Epithelial cell of prostate (primary cell): ENCODE measurements at regions not wholly inside any gene's neighbourhood (a gene's known extent, or its start where the extent isn't known, plus 50 kb on each side); places are given as distances from the start of the nearest gene placed in this dataset.

Experiments
- DNase-seq: peaks from one replicate; pipeline ENCODE4 v3.0.0-alpha.2; 2011; ENCODE audit warnings: low read depth, low spot score
- H3K27ac ChIP-seq: fragments of 450-650 bp; 2 replicates; pipeline ENCODE4 v1.5.1; 2017; ENCODE audit warnings: mild to moderate bottlenecking

DNA sequence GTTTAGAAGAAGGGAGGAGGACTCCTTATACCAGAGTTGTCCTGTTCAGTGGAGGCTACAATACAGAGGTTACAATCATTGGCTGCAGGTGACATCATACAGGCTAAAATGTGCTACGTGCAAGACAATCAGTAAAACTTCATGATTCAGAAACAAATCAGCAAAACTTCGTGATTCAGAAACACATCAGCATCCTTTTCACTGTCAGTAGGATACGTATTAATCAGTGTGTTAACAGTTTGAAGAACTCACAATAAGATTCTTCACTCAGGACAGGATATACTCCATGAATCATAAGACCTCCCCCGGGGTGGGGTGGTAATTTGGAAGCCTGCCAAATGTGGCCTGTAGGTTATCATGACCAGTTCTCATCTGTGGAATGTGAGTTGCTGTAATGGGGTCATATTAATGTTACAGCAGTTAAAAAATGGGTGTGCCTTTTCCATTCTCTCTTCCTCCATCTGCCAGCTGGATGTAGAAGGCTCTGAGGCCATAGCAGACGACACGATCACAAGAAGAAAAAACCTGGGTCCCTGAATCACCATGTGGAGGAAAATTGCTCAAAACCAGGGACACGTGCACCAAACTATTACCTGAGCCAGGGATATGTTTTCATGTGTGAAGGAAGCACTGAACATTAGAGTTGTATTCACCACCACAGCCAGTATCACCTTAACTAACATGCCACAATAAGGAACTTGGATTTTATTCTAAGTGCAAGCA is 134.8 kb upstream of the CREB1 start:
- H3K27ac ChIP-seq, result peak overlapping the region; percentile 100

DNA sequence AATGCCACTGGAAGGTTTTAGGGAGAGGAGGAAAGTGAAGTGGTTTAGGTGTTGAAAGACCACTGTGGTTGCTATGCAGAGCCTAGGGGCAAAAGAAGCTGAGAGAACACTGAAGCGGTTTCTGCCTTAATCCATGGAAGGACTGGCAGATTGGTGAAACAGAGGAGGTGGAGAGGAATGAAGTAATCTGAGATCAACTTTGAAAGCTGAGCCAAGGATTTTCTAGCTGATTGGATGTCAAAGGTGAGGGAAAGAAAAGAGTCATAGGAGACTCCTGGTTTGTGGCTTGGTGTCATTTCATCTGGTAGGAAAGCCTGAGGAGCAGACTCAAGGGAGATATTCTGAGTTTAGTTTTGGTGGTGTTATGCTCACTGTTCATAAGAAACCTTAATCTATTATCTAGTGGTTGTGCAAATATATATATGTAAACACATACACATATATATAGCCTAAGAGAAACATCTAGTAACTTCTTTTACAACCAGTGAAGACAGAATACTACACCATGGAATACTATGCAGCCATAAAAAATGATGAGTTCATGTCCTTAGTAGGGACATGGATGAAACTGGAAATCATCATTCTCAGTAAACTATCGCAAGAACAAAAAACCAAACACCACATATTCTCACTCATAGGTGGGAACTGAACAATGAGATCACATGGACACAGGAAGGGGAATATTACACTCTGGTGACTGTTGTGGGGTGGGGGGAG is 134.1 kb upstream of the CREB1 start:
- peak overlapping the region; percentile 100 for H3K27ac ChIP-seq
- DNase-seq, result peak; percentile 10

More for the DNA sequence above, 134.8 kb upstream of the CREB1 start:
- peak; percentile 99 for DNase-seq

DNA sequence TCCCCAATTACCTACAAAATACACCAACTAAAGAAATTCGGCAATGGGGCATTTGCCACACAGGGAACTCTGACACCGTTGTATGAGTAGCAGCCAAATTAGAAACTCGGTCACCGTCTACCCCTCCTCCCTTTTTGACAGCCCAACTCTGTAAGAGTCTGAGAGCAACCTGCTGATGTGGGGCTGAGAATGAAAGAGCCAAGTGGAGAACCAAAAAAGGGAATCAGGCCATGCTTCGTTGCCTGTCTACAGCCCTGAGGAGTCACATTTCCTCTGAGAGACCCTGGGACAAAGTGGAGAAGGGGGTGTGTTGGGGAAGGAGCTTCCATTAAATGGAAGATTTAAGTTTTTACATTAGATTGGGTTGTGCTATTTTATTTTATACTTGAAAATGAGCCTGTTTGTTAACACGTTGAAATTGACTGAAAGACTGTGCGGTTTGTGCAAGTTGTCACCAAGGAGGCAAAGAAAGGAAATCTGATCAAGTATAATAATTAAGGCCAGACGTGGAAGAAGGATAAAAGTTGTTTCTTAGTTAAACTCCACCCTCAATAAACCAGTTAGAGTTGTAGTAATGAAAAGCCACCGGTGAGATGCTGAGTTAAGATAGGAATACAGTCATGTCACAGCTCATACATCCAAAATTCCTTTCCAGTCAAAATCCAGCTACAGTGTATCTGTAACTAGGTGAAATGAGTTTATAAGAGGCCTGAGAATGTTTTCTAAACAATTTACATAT is 131.7 kb upstream of the CREB1 start:
- DNase-seq, result no peak
- no peak overlapping the region for H3K27ac ChIP-seq

DNA sequence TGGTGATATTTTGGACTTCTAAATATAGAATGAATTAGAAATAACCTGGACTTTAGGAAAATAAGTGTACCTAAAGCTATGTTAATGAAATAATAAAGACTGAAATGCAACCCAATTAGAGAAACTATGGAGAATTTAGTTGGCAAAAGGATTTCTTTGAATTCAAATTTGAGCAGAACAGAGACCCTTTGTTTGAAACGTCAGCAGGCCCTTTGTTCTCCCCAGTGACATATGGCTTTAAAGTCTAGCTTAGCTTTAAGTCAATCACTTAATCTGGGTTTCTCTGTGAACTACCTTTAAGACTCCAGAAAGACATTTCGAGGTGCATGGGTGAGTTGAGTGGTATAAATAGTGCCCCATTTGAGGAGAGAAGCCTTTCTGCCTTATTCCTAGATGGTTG is 130.5 kb upstream of the CREB1 start:
- no peak overlapping the region for H3K27ac ChIP-seq
- no peak for DNase-seq

- no peak overlapping the region for H3K27ac ChIP-seq
- DNase-seq, result no peak
Observed at GRCh38 chr2:207401338-207401737, 128.4 kb upstream of the CREB1 start.

DNA sequence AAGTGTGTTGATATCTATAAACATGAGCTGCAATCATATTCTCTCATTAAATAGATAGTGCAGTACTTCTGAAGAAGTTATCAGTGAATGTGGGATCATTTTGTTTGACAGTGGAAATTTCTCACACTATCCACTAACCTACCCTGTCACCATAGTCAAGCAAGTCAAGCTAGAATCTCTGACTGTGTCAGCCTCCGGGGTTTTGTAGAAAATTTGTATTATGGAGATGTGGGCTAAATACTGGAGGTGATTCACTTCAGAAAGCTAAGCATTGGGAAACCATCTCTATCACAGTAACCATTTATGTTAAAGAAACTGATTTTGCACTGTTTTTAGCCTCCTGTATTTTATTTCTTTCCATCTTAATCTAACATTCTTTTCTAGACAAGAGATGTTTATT is 126.6 kb upstream of the CREB1 start:
- H3K27ac ChIP-seq, result no peak overlapping the region
- DNase-seq, result no peak

DNA sequence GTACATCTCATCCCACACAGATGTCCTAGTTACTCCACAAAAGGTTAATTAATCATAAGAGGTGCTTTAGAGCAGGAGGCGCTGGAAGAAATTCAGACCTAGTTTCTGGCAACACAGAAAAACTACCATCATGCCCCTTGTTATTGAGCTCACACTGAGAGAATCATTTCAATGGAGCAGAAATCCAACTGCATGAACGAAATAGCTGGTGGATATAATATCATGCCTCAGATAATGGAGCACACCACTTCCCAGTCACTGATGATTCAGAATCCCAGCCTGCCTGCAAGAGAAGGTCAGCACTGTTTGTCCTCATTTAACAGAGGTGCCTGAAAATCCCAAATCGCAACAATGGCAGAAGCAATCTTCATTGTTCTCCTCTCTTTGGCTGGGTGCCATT is 125.8 kb upstream of the CREB1 start:
- no peak for DNase-seq
- H3K27ac ChIP-seq, result no peak overlapping the region

GRCh38 chr2:207405150-207405549 is 124.6 kb upstream of the CREB1 start:
- DNase-seq, result no peak
- H3K27ac ChIP-seq, result no peak overlapping the region

GRCh38 chr2:207408086-207408794 is 121.5 kb upstream of the CREB1 start:
- DNase-seq, result peak; percentile 89
- peak overlapping the region; percentile 75 for H3K27ac ChIP-seq

GRCh38 chr2:207409517-207409916 is 120.2 kb upstream of the CREB1 start:
- DNase-seq, result no peak
- peak overlapping the region; percentile 75 for H3K27ac ChIP-seq

DNA sequence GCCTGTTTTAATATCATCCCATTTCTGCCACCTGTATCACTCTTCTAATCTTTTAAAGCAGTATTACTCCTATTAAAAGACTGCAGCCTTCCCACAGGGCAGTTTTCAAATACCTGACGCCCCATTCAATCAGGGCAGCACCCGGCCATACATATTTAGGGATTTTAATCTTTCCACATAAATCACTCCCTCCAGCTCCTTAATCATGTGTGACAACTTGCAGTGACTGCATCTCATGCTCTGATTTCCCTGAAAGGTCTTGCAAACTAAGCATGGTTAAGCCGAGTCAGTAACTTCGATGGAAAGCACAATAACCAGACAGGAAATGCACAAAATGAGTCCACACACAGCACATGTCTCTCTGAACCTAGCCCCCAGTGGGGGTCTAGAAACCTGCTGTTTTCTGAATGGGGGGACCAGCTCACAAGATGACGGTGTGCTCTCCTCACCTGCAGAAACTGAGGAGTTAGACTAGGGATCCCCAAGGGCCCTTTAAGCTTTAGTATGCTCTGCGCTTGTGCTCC is 116.9 kb upstream of the CREB1 start:
- no peak for DNase-seq
- no peak overlapping the region for H3K27ac ChIP-seq

DNA sequence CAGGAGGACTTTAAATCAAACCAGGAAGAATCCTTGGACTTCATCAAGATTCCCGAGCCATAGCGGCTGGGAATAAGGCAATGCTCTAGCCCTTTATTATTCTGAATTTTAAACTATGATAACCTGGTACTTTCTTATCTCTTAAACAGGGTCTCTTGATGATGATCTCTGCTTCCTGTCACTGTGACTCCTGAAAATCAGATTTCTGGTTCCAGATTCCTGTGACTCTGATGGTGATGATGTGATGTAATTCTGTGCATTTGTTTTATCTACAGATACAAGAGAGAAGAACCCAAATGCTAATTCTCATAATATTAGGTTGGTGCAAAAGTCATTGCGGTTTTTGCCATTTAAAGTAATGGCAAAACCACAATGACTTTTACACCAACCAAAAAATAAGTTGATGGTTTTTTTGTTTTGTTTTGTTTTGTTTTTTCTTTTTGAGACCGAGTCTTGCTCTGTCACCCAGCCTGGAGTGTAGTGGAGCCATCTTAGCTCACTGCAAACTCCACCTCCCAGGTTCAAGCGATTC is 116.3 kb upstream of the CREB1 start:
- DNase-seq, result no peak
- no peak overlapping the region for H3K27ac ChIP-seq

- no peak for DNase-seq
- H3K27ac ChIP-seq, result no peak overlapping the region
Observed at GRCh38 chr2:207416111-207416510, 113.7 kb upstream of the CREB1 start.

- DNase-seq, result no peak
- H3K27ac ChIP-seq, result no peak overlapping the region
Observed at GRCh38 chr2:207416900-207417299, 112.9 kb upstream of the CREB1 start.

GRCh38 chr2:207417301-207417718 is 112.5 kb upstream of the CREB1 start:
- no peak for DNase-seq

GRCh38 chr2:207418419-207418818 is 111.3 kb upstream of the CREB1 start:
- DNase-seq, result no peak
- no peak overlapping the region for H3K27ac ChIP-seq

More at GRCh38 chr2:207417301-207417718, 112.5 kb upstream of the CREB1 start:
- no peak overlapping the region for H3K27ac ChIP-seq

DNA sequence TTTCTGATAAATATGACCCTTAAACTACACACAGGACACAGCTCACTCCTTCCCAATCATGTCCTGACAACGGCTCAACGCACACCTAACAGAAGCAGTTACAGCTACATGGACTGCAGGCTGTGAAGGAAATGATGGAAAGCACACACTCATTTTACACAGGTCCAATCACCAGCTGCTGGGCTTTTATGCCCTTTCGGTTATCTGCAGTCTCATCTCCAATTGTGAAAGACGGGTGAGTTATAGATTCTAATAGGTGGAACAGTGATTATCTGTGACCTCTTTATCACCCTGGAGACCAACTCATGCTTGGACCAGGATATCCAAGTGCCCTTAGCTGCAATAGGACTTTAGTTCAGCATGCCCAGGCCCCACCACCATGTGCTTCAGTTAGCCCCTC is 110.4 kb upstream of the CREB1 start:
- H3K27ac ChIP-seq, result no peak overlapping the region
- no peak for DNase-seq

- H3K27ac ChIP-seq, result no peak overlapping the region
- DNase-seq, result no peak
Observed at GRCh38 chr2:207421671-207422070, 108.1 kb upstream of the CREB1 start.

- H3K27ac ChIP-seq, result no peak overlapping the region
- no peak for DNase-seq
Observed at GRCh38 chr2:207422380-207422779, 107.4 kb upstream of the CREB1 start.

- no peak overlapping the region for H3K27ac ChIP-seq
- DNase-seq, result peak; percentile 22
Observed at GRCh38 chr2:207423886-207424285, 105.9 kb upstream of the CREB1 start.
